ENCODE measurements at regions not wholly inside any gene's neighbourhood (a gene's known extent, or its start where the extent isn't known, plus 50 kb on each side); places are given as distances from the start of the nearest gene placed in this dataset.

DNA sequence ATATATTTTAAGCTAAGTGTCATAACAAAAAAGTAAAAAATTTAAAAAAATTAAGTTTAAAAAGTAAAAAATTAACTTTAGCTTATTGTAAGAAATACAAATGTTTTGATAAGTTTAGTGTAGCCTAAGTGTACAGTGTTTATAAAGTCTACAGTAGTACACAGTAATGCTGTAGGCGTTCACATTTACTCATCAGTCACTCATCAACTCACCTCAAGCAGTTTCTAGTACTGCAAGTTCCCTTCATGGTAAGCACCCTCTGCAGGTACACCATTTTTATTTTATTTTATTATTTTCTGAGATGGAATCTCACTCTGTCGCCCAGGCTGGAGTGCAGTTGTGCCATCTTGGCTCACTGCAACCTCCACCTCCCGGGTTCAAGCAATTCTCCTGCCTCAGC, 316.0 kb downstream of the FGFR2 start:
- DNase-seq = no peak

DNA sequence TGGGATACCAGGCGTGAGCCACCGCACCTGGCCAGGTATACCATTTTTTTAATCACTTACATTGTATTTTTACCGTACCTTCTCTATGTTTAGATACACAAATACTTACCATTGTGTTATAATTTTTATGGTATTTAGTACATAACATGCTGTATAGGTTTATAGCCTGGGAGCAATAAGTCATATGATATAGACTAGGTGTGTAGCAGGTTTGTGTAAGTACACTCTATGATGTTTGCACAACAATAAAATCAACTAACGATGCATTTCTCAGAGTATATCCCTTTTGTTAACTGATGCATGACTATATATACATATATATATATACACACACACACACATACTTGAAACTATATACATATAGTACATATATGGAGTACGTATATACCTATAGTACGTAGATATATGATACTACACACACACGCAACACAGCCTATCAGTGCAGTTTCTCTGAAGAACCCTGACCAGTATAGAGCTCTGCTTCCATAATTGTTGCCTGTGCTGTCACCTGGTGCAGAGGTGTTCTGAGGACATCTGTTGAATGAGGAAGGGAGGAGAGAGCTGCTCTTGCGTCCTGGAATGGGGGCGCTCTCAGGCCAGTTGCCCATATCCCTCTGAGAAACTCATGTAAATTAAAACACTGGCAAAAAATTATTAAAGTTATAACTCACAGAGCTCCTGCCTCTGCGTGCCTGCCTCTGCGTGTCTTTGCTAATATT, 315.3 kb downstream of the FGFR2 start:
- no peak for DNase-seq

DNA sequence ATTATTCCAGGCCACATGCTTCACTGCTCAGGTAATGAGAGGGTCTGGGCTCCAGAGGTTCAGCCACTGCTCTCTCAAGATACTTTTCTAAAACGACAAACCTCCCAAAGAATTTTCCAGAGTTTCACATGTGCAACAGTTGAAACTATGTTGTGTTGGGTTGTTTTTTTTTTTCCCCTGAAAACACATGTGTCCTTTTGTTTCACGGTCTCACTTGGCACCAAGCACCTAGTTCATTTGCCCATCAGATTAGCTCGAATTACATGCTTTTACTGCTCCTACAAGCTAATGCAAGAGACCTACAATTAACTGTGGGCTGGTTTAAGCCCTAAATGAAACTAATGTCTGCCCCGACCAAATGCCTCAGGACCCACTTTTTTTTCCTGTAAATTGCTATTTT, 313.3 kb downstream of the FGFR2 start:
- DNase-seq = no peak

DNA sequence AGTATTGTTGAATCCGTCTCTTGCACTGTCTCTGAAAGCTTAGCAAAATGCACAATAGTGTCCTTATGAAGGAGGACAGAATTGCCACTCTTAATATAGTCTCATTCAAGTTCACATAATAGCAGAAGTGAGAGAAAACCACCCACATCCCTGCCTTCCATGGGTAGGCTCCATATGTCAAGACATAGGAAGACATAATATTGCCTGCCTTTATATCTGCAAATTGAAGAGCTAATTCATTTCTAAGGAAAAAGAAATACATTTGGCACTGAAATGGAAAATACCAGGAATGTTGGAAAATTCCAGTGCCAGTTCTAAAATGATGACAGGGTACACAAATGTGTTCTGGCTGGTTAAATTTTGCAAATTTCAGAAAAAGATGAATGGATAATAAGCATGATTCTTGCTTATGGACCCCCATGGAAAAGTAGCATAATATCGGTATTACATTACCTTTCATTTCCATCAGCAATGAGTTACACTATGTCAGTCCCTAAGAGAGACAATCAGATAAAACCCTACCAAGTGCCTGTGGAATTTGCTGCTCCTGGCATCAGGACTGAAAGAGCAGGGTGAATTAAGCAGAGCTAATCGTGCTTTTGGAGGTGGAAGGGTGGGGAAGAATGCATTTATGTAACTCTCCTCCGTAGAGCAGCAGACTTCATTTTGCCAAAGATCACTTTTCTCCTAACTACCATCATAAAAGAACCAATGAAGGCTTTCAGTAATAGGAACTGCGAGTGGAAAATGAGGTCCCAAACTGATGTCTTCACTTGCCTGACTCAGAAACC, 312.6 kb downstream of the FGFR2 start:
- no peak for DNase-seq

DNA sequence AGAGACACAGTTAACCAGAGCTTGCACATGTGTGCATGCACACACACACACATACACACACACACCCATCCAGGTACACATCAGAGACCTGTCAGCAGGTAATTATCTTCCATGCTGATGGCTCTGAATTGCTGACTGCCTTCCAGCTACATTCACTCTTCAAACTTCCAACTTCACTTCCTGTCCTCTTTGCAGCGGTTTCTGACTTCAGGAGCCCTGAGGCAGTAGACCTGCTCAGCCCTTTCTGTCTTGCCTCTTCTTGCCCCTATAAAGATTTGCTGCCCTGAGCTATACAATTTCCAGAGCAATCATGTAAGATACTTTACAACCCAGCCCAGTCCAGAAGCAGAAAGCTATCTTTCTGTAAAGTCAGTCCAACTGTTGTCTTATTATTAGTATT, 310.2 kb downstream of the FGFR2 start:
- DNase-seq = no peak

DNA sequence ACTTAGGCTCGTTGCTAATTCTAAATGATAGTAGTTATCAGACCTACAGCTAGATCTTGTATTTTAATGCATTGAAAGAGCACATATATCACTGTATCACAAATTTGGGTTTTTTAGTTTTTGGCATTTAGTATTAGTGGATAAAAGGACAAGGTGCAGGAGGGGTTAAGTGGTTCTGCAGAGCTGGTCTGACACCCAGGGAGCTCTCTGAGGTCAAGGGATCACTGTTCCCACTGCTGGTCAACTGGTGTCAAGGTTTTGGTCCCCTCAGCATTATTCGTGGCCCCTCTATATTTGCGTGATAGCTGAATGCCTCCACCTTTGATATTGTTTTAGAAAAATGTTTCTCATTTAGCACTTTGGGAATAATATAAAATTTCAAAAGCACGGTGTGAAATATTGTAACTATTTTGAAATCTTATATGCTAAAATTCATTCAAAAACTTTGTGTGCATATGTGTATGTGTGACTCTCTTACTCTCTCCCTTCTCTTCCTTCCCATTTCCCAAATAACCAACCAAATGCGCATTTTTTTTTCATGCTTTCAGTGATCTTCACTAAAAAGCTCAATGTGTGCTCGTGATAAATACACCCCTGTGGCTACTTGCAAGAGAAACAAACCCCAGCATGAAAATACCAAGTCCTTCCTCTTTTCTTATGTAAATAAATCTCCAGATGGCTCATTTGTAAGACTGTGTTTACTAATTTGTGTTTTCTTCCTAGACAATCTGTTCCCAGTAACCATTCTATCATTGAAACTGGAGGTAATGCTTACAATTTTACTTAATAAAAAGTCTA, 309.2 kb downstream of the FGFR2 start:
- DNase-seq = no peak

DNA sequence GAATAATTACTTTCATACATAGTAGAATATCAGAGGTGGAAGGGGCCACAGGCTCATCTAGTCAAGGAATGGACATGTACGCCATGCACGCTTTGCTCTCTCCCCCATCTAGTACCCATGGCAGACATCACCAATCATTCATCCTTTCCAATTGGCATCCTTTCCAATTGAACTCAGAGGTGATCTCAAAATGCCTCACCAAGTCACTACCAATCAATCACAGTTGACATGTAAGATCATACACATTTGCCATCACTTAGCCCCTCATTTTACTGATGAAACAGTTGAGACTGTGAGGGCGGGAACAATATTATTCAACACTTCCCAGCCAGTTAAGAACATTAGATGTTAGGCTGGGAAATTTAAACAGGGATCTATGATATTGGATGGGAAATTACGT, 308.4 kb downstream of the FGFR2 start:
- no peak for DNase-seq

DNA sequence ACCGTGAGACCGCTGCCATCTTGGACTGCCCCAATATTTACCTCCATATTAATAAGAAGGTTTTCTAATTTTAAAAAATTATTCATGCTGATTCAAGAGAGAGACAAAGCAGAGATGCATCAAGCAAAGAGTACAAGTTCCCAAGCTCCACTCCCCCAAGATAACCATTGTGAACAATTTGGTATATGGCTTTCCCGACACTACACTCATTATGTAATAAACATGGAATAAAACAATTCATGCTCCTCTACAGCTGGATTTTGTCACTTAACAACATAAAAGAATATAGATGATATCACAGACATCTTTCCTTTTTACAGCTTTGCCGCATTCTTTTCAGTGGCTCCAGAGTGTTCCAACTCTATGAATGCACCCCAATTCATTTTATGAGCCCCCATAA, 307.6 kb downstream of the FGFR2 start:
- DNase-seq = no peak

DNA sequence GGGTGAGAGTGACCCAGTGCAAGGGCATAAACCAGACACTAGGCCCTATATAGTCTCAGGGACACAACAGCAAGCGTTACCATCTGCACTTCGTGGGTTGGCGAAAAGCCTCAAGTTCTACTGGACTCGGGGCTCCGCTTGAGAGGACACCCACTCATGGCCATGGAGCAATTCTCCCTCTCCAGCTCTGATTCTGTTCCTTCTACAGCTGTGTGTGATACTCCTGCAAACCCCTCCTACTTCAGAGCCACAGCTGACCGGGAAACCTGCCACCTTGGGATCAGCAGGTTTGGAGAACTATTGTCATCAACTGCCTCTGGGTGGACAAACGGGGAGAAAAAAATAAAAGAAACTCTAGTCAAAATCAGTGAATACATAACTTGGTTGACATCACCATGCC, 306.9 kb downstream of the FGFR2 start:
- DNase-seq = no peak

DNA sequence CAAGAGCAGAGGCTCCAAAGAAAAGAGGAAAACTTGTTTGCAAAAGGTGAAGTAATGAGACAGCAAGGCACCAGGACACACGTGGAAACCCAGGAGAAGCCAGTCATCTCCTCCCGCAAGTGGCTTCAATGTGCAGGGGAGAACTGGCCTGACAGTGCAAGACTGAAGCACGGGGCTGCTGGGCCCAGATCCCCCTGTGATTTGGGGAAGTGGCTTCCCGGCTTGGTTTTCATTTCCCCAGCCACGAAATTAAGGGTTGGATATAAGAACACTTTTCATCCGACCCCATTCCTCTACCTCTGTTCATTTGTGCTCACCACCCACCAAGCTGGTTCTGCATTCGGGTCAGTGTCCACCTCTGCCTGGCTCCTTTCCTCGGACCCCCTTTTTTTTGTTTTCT, 306.4 kb downstream of the FGFR2 start:
- no peak for DNase-seq

DNA sequence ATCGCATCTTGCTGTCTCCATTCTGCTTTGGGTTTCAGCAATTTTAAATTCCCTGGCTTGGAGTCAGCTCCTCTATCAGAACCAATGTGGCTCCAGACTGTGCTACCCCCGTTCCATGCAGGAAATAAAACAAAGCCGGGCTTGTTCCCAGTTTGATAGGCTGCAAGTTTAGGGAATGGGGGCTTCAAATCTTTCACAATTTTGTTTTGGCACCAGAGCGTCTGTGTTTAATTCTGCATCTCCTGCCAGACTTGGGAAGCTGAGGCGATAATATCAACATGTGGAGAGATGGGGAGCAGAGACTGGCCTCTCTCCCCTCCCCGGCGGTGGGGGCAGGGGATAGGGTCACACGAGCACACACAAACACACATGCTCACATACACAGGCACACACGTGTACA, 305.9 kb downstream of the FGFR2 start:
- no peak for DNase-seq

DNA sequence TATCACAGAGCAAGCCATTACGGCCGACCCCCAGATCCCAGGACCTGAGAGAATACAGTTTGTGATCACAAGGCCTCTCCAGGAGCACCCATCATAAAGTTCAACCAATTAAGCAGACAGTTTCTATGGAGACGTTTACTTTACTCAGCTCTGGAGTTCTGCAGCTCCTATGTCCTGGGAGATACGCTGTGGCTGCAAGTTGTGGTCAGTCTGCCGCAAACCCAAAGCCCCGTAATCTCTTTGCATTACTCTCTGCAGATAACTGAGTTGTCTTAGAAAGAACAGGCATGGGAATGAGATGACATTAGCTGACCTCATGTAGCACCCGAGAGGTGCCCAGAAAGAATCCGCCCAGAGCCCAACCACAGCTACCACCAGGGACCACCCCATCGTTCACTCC, 305.1 kb downstream of the FGFR2 start:
- DNase-seq = no peak

DNA sequence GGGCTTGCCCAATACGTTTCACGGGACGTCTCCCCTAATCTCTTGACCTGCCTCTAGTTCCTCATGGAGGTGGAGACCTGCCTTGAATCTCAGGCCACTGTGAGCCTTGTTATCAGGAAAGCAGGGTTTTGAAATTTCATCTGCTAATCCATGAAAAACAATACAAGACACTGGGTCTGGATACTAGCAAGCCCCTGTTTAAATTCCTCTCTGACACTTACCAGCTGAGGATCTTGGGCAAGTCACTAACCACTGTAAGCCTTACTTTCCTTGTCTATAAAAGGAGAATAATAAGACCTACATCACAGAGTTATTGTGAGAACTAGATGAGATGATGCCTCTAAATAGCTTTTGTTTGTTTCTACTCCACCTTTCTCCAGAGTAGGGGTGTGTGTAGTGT, 303.6 kb downstream of the FGFR2 start:
- DNase-seq = no peak

DNA sequence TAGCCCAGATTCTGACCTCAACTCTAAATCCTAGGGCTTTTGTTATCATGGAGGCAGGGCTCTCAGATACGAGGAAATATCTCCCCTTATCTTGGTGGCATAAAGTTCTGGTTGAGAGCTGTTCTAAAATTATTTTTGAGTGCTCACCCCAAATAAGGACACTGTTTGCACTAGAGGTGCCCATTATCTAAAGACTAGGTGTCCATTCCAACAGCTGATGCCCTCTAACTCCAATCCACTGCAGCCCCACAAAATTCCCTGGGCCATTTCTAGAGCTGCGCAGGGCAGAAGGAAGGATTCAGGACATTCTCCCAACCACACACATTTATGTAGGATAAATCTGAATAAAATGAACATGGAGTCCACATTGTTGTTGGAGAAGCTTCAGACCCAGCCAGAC, 301.9 kb downstream of the FGFR2 start:
- DNase-seq = no peak

DNA sequence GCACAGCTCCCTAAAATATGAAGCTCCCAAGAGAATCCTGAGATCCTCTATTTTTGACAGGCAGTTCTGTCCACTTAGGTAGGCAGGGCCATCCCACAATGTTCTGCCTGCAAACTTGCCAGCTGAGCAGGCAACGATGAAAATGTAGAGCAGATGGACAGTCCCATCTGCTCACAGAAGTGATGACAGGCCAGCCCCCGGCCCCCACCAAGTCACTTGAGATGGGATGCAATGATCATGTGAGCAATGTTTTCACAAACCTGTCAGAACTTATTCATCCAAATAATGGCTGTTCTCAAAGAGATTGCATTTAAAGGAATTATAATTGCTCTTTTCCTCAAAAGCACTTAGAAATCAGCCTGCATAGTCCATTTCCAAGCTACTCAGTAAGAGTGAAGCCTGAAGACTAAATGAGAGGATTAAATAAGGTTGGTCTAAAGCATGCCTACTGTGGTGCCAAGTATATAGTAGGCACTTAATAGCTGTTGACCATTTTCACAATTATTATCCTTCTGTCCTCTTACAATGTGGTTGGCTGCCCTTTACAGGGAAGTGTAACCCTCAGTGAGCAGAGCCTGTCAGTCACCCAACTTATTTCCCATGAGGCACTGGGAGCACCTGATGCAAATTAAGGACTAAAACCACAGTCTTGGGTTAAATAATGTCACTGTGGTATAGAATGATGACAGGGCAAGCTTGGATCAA, 301.2 kb downstream of the FGFR2 start:
- DNase-seq = no peak

DNA sequence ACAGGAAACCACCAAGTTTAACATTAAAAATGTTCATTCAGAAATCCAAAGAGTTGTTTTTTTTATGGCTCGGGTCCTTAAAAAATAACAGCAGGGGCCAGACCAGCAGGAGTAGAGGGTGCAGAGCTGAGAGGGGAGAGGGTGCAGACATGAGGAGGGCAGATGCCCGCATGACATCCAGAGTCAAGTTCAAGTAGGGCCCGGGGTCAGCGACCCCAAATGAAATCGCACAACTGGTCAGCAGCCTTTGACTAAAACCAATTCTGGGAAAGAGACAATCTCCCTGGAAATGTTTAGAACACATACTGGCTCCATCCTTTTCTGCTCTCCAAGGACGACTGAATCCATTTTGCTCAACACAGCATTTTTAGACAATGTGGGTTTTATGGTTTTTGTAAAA, 297.5 kb downstream of the FGFR2 start:
- DNase-seq = no peak

DNA sequence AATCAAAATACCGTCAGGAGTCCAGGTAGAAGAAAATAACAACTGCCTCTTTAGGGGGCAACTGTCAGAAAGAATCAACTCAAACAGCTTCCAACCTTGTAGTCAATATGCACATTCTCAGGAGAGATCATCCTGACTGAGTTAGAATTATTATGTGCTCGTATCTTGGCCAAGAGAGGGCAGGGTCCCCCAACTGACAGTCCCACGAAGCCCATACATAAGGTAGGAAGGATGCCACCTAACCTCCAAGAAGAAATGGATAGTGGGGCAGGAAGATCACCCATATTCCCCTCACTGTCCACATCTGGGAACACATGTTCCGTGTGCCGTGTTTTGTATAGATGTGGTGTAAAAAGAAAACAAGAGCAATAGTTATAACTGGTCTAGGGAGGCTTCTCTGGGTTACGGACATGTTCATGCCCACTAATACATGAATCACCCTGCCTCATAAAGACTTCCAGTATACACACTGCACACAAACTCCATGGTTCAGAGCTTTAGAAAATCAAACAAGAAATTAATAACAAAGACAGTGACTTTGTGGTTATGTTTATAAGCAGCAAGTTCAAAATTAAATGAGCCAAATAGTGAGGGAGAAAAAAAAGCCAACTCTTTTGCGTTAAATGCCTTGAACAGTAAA, 295.6 kb downstream of the FGFR2 start:
- no peak for DNase-seq

DNA sequence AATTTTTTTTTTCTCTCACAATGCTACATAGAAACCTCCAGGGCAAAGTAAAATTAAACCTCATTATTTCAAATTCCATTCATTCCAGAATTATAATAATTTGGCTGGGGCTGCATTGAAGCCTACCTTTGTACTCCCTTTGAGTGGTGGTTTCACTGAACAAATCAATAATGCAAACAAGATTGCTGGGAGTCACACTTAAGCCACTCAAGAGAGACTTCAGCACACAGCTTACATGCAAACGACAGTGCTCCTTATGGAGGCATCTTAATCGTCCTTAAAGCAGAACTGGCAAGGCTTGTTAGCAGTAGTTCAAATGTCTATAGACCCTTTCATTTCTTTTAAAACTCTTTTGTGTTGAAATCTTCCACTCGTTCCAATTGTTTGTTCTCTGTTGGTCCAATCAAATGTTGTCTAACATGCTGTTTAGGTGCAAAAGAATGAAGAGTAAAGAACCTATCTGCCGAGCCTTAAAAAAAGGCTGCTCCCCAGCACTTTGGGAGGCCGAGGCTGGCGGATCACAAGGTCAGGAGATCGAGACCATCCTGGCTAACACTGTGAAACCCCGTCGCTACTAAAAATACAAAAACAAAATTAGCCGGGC, 294.9 kb downstream of the FGFR2 start:
- DNase-seq = no peak

DNA sequence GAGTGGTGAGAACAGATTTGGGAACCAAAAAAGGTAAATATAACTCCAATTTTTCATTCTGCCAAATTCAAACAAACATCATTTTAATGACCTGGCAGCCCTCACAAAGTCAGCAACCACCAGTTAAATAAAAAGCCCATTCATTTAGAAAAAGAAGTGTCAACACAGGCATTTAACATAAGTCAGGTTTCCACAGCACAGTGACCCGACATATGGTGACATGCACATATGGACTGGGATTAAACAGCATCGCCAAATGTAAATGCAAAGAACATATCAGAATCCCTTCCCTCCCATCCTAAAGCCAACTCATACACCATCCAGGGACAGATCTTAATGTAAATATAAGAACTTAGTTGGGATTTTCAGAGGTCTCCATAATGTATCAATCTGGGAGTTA, 293.2 kb downstream of the FGFR2 start:
- no peak for DNase-seq

DNA sequence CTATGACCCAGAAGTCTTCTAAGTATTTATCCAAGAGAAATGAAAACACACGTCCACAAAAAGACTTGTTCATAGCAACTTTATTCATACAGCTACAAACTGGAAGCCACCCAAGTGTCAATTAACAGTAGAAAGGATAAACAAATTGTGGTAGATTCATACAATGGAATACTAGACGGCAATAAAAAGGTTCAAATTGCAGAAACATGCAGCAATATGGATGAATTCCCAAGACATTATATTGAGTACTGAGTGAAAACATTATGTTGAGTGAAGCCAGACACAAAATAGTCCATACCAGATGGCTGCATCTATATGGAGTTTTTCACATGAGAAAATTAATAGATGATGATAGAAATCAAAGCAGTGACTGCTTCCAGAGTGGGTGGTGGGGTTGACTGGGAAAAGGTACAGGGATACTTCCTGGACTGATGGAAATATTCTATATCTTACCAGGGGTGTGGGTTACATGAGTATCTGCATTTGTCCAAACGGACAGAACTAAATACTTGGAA, 292.0 kb downstream of the FGFR2 start:
- no peak for DNase-seq

DNA sequence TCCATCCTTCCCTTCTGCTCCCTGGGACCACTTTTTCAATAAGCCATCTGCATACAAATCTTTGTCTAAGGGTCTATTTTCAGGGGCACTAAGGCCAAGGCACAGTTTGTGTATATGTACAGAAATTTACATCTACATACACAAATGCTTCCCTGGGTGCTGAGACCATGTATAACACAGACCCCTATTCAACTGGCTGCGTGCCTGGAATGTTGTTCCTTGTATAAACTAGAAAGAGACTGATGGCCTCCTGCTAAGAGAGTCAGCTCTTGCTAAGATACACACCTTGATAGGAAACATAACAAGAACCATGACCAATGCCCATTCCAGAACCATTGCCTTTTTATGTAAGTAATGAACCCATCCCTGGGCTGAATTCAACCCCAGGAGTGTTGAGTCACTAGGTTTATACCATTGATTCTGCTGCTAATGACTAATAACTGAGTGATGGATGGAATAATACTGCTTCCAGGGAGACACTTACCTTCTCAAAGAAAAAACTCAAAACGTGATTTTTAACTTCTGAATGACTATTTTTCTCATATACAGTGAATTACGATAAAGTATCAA, 290.7 kb downstream of the FGFR2 start:
- no peak for DNase-seq

DNA sequence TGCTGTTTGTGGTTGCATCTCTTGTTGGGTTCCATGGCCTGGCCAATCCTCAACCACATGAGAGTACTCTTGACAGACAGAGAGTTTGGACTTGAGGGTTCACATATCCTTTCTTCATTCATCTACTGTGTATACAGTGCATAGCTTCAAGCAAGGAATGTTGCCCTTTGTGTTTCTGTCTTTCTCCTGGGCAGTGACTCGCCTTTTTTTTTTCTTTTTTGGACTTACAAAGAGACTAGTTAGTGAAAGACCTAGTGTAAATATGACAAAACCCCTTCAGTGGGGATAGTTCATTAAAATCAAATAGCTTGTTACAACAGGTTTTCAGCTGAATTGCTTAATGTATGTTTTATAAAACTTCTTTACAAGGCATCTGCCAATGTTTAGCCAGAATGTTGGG, 290.2 kb downstream of the FGFR2 start:
- DNase-seq = no peak

Measured in CD4-positive, alpha-beta T cell treated with Interferon gamma for 1 hour (primary cell).